Body of pancreas (tissue), 4 donors: ENCODE measurements at regions not wholly inside any gene's neighbourhood (a gene's known extent, or its start where the extent isn't known, plus 50 kb on each side); places are given as distances from the start of the nearest gene placed in this dataset.

Experiments used
- POLR2A ChIP-seq, 3 donors: fragments of 450-650 bp; IDR thresholded peaks; one replicate each; pipeline ENCODE4 v1.6.1; 2016; ENCODE audit warnings: antibody characterized with exemption in 3 of 3, mild to moderate bottlenecking in 2 of 3
- TF ChIP-seq, protein P1 (sequence below), 7 experiments: fragments of 450-650 bp in 4 of 7; fragments of 200-600 bp in 3 of 7; sonication (generic) in 3 of 7; IDR thresholded peaks; one replicate each; pipeline ENCODE4 v1.5.1; 2016 to 2019; ENCODE audit warnings: antibody characterized with exemption in 7 of 7

DNA sequence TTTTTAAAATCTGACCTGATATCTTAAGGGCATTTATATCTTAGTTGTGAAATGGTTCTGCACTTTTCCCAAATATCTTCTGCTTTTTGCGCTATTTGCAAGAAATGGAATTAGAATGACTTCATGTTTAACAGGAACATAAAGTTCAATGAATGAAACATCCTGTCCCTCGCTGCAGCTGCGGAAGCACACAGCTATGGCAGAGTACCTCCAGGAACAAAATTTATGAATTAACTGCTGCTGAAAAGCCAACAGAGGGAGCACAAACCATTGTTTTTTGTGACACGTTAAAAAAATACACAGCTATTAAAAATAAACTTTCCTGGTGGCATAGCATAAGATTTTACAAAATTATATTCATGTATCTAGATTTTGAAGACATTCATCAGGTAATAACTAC, 404.4 kb upstream of the MDFIC2 start:
- no peak for TF ChIP-seq POLR2A (IDR thresholded peaks at IDR 0.05)
- TF ChIP-seq, protein P1, sequence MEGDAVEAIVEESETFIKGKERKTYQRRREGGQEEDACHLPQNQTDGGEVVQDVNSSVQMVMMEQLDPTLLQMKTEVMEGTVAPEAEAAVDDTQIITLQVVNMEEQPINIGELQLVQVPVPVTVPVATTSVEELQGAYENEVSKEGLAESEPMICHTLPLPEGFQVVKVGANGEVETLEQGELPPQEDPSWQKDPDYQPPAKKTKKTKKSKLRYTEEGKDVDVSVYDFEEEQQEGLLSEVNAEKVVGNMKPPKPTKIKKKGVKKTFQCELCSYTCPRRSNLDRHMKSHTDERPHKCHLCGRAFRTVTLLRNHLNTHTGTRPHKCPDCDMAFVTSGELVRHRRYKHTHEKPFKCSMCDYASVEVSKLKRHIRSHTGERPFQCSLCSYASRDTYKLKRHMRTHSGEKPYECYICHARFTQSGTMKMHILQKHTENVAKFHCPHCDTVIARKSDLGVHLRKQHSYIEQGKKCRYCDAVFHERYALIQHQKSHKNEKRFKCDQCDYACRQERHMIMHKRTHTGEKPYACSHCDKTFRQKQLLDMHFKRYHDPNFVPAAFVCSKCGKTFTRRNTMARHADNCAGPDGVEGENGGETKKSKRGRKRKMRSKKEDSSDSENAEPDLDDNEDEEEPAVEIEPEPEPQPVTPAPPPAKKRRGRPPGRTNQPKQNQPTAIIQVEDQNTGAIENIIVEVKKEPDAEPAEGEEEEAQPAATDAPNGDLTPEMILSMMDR (IDR thresholded peaks at IDR 0.05), result peak in 5 of 7 experiments; percentile 9 to 50 (median 43)
